HG03095 (cell line): ENCODE measurements at regions not wholly inside any gene's neighbourhood (a gene's known extent, or its start where the extent isn't known, plus 50 kb on each side); places are given as distances from the start of the nearest gene placed in this dataset.

Source experiments
- ATAC-seq: cut with Tn5 transposase; IDR thresholded peaks from one replicate; pipeline ENCODE4 v1.9.1; 2021; ENCODE audit warnings: moderate library complexity; ENCODE audit not compliant: unreplicated experiment

DNA sequence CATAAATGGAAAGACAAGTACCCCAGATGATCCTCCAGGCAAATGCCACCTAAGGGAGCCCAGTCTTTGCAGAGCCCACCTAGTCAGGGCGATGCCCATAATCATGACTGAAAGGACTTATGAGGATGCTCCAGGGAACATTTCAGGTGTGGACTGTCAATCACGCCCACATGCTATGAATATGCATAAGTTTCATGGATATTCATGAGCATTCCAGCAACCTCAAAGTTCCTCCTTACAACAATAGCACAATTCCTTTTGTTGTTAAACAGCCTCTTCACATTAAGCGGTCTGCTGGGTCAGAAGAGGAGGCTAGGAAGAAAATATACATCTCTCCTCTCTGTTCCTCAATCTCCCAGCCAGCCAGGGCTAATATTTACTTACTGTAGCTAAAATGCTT lies 161.6 kb downstream of the C5orf15 start:
- no peak for ATAC-seq

- ATAC-seq = no peak
These were observed 166.3 kb downstream of the C5orf15 start for GRCh38 chr5:133801955-133802751.

DNA sequence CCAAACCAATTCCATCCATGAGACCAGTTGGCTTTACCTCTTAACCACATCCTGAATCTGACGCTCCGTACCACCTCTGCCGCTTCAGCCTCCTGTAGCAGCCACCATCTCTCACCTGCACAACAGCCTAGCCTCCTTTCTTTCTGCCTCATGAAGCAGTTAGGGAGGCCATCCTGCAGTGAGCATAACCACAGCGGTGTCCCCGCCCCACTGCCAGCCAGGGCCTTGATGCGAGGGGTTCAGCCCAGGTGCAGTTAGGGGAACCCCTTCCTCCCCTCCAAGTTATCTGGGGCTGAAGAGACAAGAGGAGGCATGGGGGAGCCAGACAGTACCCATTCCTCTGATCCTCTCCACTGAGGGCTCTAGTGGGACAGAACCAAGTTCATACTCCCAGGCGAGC lies 167.0 kb downstream of the C5orf15 start:
- no peak for ATAC-seq

DNA sequence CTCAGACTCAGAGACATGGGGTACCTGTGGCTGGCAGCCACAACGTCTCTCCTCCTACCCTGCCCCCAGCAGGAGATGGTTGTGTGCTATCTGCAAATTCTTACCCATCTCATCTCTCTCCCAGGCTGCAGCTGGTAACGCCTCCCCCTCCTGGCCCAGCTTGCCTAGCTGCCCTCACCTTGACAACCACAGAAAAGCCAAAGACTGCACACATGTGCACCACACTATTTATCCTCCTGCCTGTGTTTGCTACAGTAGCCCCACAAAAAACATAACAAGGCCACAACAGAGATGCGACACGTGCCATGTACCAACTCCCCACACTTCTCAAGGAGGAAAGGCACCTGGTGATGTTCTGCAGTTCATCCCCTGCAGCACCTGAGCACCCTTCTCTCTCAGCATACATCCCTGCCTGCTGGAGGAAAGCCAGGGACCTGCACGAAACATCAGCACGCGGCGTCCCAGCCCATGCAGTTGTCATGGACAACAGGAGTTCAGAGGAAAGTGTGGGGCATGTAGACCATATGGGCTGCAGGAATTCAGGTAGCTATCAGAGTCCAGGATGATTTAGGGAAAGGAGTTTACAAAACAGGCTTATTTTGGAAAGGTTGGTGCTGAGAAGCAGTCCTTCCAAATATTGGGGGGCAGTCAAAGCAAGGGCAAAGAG lies 168.7 kb downstream of the C5orf15 start:
- no peak for ATAC-seq

GRCh38 chr5:133797167-133797566 lies 171.3 kb downstream of the C5orf15 start:
- ATAC-seq = no peak

DNA sequence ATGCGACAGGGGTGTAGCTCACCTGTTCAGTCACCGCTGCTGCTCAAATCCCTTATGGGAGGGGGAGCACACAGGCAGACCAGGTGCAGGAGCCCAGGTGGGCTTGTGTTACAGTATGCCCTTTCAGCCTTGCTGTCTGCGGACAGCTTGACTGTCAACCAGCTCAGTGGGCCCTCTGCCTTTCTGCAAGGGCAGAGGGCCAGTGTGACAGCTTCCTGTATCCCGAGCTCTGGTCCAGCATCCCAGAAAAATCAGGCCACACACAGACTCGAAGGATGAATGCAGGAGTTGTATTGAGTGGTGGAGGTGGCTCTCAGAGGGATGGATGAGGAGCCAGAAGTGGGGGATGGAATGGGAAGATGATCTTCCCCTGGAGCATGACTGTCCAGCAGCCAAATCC lies 172.2 kb downstream of the C5orf15 start:
- no peak for ATAC-seq

- ATAC-seq = no peak
These were observed 173.5 kb downstream of the C5orf15 start for GRCh38 chr5:133794771-133795415.

DNA sequence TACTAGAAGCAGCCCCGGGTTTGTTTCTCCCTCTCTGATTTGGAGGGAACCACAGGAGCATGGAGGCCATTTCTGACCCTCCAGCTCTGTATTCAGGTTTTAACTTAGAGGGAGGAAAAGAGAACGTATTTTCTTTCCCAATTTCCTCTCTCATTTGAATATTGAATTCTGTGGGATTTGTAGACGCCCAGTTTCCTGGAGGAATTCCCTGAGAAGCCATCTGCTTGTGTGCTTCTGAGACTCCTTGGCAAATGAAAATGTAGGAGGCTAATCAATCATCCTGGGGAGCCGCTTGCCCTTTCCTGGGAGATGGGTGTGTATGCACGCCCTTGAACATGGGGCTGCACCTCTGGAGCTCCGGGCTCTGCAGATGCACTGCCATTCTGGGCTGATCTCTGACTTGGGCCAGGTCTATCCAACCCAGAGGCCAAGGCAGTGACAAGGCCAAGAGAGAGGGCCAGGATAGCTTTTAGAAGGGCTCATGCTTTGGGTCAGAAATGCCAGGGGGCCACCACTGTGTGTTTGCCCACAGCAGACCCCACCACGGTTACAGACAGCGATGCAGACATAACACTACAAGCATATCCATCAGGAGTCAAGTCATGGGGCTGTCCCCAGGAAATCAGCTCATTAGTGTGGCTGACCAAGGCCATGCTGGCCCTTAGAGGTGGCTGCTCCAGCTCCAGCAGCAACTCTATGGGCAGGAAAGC lies 174.5 kb downstream of the C5orf15 start:
- ATAC-seq = no peak

DNA sequence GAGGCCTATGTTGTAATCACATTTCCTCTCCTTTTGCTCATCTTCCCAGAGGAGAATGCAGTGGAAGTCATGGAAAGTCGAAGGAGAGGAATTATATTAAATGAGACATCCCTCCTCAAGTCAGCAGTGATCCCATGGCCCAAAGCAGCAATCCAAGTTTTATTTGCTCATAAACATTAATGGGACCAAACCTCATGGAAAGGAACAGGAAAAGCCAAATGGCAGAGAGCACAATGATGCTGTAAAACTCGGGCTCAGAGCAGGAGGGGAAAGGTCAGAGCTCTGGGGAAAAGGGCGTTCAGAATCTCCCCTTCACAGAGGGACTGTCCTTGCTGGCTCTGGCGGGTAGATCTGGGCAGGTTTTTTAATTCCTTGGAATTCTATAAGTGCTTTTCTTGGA lies 175.8 kb downstream of the C5orf15 start:
- ATAC-seq = no peak

GRCh38 chr5:133792024-133792423 lies 176.4 kb downstream of the C5orf15 start:
- no peak for ATAC-seq

DNA sequence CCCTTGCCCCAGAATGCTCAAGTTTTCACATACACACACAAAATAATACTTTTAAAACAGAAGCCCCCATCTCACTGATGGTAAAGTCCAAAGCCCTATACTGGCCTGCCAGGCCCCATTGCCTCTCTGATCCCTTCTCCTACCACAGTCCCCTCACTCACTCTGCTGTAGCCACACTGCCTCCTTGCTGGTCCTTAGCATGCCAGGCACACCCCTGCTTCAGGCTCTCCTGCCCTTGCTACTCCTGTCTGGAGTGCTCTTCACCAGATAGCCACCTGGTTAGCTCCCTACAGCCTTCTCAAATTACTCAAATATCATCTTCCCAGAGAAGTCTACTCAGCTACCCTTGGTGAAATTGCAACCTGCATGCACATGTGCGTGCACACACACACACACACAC lies 177.5 kb downstream of the C5orf15 start:
- no peak for ATAC-seq

DNA sequence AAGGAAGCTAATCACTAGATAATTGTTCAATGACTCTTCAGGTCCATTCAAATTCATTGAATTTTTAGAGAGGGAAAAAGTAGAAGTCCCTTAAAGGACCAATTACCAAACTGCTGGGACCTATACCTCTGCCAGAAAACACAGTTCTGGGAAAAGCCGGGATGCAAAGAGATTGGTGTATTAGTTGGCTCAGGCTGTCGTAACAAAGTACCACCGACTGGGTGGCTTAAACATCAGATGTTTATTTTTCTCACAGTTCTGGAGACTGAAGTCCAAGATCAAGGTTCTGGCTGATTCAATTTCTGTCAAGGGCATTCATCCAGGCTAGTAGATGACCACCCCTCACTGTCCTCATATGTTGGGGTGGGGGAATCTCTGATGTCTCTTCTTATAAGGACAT lies 177.1 kb upstream of the FSTL4 start:
- no peak for ATAC-seq

GRCh38 chr5:133788121-133788520 lies 175.8 kb upstream of the FSTL4 start:
- no peak for ATAC-seq

DNA sequence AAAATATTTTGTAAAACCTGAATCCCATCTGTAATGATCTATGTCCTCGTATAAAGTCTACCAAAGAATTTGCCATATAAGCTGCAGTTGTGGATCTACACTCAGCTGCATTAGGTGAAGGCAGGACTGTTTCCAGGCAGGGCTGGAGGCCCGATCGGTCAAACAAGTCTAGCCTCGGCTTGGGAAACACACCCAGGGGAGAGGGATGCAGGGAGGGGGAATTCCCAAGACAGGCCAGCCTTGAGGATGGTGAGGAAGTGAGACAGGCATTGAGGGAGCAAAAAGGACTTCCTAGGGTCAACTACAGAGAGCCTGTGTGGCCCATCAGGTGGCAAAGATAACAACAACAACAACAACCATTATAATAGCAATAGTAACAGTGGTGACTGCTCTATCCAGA lies 174.1 kb upstream of the FSTL4 start:
- no peak for ATAC-seq

DNA sequence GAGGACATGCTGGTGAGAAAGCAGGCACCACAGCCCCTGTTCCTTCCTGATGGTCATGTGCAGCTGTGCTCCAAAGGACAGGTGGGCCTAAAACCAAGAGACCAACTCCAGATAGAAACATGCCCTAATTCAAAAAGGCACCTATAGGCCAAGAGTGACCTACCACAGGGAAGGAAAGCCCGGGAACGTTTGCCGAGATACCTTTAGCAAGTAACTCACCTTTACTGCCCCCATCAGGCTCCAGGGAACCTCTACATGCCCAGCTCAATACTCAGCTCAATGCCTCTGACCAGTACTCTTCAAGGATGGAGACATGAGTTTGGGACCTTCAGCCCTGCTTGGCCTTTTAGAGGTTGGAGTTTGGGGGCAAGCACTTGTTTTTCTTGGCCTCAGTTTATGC lies 172.8 kb upstream of the FSTL4 start:
- ATAC-seq = no peak

- ATAC-seq = no peak
These were observed 171.1 kb upstream of the FSTL4 start for GRCh38 chr5:133783481-133783880.

- no peak for ATAC-seq
These were observed 170.4 kb upstream of the FSTL4 start for GRCh38 chr5:133782736-133783135.

DNA sequence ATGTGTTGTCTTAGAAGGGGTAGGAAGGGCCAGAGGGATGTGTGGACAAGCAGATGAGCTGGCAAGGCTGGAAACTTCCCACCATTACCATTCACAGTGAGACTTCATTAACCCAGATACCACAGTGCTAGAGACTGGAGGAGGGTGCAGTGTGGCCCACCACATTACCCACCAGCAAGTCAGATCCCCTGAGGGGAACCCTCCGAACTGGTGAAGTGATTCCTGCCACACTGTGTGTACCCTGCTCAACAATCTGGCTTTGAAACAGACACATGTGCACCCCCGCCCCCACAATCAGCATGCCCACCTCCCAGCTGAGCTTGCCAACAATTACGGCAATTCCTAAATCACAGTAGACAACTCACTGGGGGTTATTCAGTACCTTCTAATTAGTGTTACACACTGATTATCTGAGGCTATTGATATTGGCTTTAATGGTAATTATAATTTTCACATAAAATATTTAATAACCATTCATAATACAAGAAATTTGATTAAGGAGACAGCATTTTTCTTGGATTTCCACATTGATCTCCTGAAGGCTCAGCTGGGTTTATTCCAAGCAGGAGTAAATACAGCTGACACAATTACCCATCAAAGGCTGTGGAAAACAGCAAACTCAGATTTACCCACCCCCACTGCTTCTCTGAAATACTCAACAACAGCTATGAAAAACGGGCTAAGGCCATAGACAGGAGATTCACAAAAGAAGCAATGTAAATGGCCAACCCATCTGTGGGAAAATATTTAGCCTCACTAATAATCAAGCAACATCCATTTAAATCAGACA lies 169.3 kb upstream of the FSTL4 start:
- no peak for ATAC-seq

DNA sequence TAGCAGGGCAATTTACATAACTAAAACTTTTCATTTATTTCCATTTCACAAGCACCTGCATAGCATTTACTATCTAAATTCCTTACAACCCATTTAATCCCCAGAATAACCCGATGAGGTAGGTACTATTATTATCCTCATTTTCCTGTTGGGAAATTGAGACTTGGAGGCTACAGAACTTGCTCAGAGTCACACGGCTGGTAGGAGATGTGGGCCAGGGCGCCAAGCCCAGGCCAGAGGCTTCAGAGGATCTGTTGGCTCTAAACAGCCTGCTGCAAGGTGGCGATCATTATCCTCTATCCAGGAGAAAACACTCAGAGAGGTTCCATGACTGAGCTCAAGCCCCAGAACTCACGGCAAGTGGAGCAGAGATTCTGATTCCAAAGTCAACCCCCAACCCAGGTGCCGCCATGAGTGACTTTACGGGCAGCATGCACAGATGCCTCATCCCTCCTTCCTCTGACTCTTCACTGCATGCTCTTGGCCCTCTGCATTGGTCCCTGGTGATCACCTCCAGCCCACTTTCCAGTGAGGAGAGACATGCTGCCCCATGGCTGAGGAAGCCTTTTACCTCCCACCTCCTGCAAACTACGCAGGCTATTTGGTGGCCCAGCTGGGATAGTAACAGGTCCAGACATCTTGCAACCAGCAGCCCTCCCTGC lies 168.4 kb upstream of the FSTL4 start:
- ATAC-seq = no peak

DNA sequence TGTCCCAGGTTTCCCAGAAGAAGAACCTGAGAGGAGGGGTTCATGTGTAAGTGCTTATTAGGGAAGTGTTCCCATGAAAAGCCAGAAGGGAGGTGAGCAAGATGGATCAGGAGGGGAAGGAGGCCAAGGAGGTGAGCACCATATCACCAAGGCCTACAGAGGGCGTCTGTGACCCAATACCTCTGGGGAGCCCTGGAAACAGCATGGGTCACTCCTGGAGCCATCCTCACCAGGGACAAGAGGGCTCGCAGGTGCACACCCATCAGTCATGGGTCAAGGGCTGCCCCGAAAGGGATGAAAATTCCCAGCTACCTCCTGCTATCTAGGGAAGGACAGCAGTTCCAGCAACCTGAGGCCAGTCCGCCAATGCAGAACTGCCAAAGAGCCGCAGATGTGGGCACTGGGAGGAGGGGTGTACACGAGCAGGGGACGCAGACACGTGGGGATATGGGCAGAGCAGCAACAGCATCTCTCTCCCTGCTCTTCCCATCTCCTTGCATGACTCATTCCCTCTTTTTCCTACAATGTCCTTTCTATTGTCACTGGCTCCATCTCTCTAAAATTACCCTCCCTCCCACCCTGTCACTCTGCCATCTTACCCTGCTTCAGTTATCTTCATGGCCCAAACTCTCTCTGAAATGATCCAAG lies 167.6 kb upstream of the FSTL4 start:
- no peak for ATAC-seq
